OCI-LY1 (cell line): ENCODE measurements at regions not wholly inside any gene's neighbourhood (a gene's known extent, or its start where the extent isn't known, plus 50 kb on each side); places are given as distances from the start of the nearest gene placed in this dataset.

Experiments
- H2AFZ ChIP-seq: fragments of 200-600 bp; sonication (generic), shearing (Covaris generic); 2 replicates; pipeline ENCODE4 v1.6.0; 2014; ENCODE audit warnings: antibody characterized with exemption, mild to moderate bottlenecking, low read length
- H3F3A ChIP-seq: fragments of 200-600 bp; sonication (generic), shearing (Covaris generic); 2 replicates; pipeline ENCODE4 v1.6.0; 2014; ENCODE audit warnings: mild to moderate bottlenecking, antibody characterized with exemption, low read length, moderate library complexity; ENCODE audit not compliant: insufficient read depth
- H3K27ac ChIP-seq: fragments of 200-600 bp; sonication (generic); 2 replicates; pipeline ENCODE4 v1.5.1; 2014; ENCODE audit warnings: low read length, mixed run types, mild to moderate bottlenecking, low read depth; ENCODE audit not compliant: poor library complexity, severe bottlenecking
- H3K27me3 ChIP-seq: fragments of 200-600 bp; sonication (generic); 2 replicates; pipeline ENCODE4 v1.6.0; 2014; ENCODE audit warnings: antibody characterized with exemption, mild to moderate bottlenecking, low read length, moderate library complexity; ENCODE audit not compliant: insufficient read depth
- H3K36me3 ChIP-seq: fragments of 200-600 bp; sonication (generic); 2 replicates; pipeline ENCODE4 v1.6.1; 2014; ENCODE audit warnings: mild to moderate bottlenecking, antibody characterized with exemption, low read length, moderate library complexity, mixed read lengths; ENCODE audit not compliant: insufficient read depth
- H3K4me1 ChIP-seq: fragments of 200-600 bp; sonication (generic); 2 replicates; pipeline ENCODE4 v1.5.1; 2014; ENCODE audit warnings: mild to moderate bottlenecking, low read length, moderate library complexity; ENCODE audit not compliant: insufficient read depth, severe bottlenecking
- H3K4me2 ChIP-seq: fragments of 200-600 bp; sonication (generic), shearing (Covaris generic); 2 replicates; pipeline ENCODE4 v1.6.1; 2014; ENCODE audit warnings: low read length
- H3K4me3 ChIP-seq: fragments of 200-600 bp; sonication (generic); 2 replicates; pipeline ENCODE4 v1.5.1; 2014; ENCODE audit warnings: low read length, low read depth, mild to moderate bottlenecking, mixed read lengths; ENCODE audit not compliant: poor library complexity, severe bottlenecking
- H3K79me2 ChIP-seq: fragments of 200-600 bp; shearing (Covaris generic); 2 replicates; pipeline ENCODE4 v1.6.1; 2016; ENCODE audit warnings: mixed run types, low read length, mixed read lengths; ENCODE audit not compliant: insufficient read depth
- H3K9ac ChIP-seq: fragments of 200-600 bp; sonication (generic), shearing (Covaris generic); 2 replicates; pipeline ENCODE4 v1.6.1; 2014; ENCODE audit warnings: mild to moderate bottlenecking, low read length, mixed read lengths
- H3K9me2 ChIP-seq: fragments of 200-600 bp; sonication (generic), shearing (Covaris generic); 2 replicates; pipeline ENCODE4 v1.6.1; 2014; ENCODE audit warnings: low read depth, mild to moderate bottlenecking, low read length, mixed read lengths
- H3K9me3 ChIP-seq: fragments of 200-600 bp; shearing (Covaris generic); 2 replicates; pipeline ENCODE4 v1.6.1; 2014; ENCODE audit warnings: low read length, mixed read lengths
- H4K20me1 ChIP-seq: fragments of 200-600 bp; sonication (generic), shearing (Covaris generic); 2 replicates; pipeline ENCODE4 v1.6.0; 2016; ENCODE audit warnings: mild to moderate bottlenecking, low read length; ENCODE audit not compliant: insufficient read depth
- CTCF ChIP-seq: fragments of 200-600 bp; sonication (generic), shearing (Covaris generic); IDR thresholded peaks from 2 replicates; pipeline ENCODE4 v1.5.1; 2017; ENCODE audit warnings: mild to moderate bottlenecking, antibody characterized with exemption, low read length, moderate library complexity, mixed read lengths
- EZH2 ChIP-seq: fragments of 200-600 bp; sonication (generic), shearing (Covaris generic); IDR thresholded peaks from 2 replicates; pipeline ENCODE4 v1.8.0; 2017; ENCODE audit warnings: borderline replicate concordance, mixed run types, mild to moderate bottlenecking, antibody characterized with exemption, low read length, moderate library complexity, mixed read lengths

GRCh38 chr13:54750521-54750920 lies 1721.9 kb downstream of the OLFM4 start:
- Histone ChIP-seq H3K9me3 (no peaks in the 10 kb centered on the region), H2AFZ (no peak overlapping the region), H3K4me3 (no peak overlapping the region), H3K4me2 (no peak overlapping the region), H3K27ac (no peak overlapping the region), H3K79me2 (no peaks in the 10 kb centered on the region), H3K27me3 (no peaks in the 10 kb centered on the region), H3K9me2 (no peaks in the 10 kb centered on the region), H3F3A (no peaks in the 10 kb centered on the region), H3K4me1 (no peaks in the 10 kb centered on the region), H3K36me3 (no peaks in the 10 kb centered on the region), H3K9ac (no peak overlapping the region), H4K20me1 (no peaks in the 10 kb centered on the region)
- TF ChIP-seq CTCF (no peak), EZH2 (no peak)

DNA sequence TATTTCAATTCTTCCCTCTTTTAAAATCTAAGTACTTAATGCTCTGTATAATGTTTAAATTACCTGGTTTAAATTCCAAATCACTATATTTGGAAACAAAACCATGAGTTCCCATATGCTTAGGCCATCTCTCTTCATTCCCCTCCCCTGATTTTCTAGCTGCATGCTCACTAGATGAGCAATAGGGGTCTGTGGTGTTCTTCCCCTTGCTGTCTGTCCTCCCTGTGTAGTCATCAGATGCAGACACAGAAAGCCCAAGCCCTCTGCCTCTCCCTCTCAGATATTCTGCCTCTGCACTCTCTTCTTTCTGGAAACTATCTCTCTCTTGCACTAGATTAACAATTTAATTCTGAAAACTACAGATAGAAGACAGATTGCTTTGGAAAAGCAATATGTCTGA lies 1730.2 kb downstream of the OLFM4 start:
- Histone ChIP-seq H3K9me3 (no peaks in the 10 kb centered on the region), H3K4me2 (no peak overlapping the region), H3F3A (no peaks in the 10 kb centered on the region), H3K4me1 (no peaks in the 10 kb centered on the region), H3K27ac (no peak overlapping the region), H3K36me3 (no peaks in the 10 kb centered on the region), H3K79me2 (no peaks in the 10 kb centered on the region), H3K27me3 (no peaks in the 10 kb centered on the region), H2AFZ (no peak overlapping the region), H4K20me1 (no peaks in the 10 kb centered on the region), H3K9me2 (no peaks in the 10 kb centered on the region), H3K4me3 (no peak overlapping the region), H3K9ac (no peak overlapping the region)
- TF ChIP-seq EZH2, result no peak
- TF ChIP-seq CTCF, result no peak

GRCh38 chr13:54768214-54768613 lies 1739.6 kb downstream of the OLFM4 start:
- Histone ChIP-seq H3K4me2 (no peak overlapping the region), H3K36me3 (no peaks in the 10 kb centered on the region), H3K9me2 (no peaks in the 10 kb centered on the region), H3K79me2 (no peaks in the 10 kb centered on the region), H2AFZ (no peak overlapping the region), H3K27ac (no peak overlapping the region), H3F3A (no peaks in the 10 kb centered on the region), H3K9ac (no peak overlapping the region), H3K4me1 (no peaks in the 10 kb centered on the region), H3K9me3 (no peaks in the 10 kb centered on the region), H4K20me1 (no peaks in the 10 kb centered on the region), H3K4me3 (no peak overlapping the region), H3K27me3 (no peaks in the 10 kb centered on the region)
- TF ChIP-seq EZH2 (no peak), CTCF (no peak)
